Lower leg skin (tissue), 4 donors: ENCODE measurements at regions not wholly inside any gene's neighbourhood (a gene's known extent, or its start where the extent isn't known, plus 50 kb on each side); places are given as distances from the start of the nearest gene placed in this dataset.

Source experiments
- DNase-seq, 2 donors: peaks; one replicate each; pipeline ENCODE4 v3.0.0-alpha.2; 2019; ENCODE audit warnings: low spot score in 2 of 2
- H3K4me3 ChIP-seq: fragments of 200-600 bp; sonication (generic); 2 replicates; pipeline ENCODE4 v1.5.1; 2017; ENCODE audit warnings: mild to moderate bottlenecking, low read depth; ENCODE audit not compliant: poor library complexity, severe bottlenecking
- POLR2A ChIP-seq, 2 donors: fragments of 450-650 bp; IDR thresholded peaks; one replicate each; pipeline ENCODE4 v1.6.1; 2016 to 2017; ENCODE audit warnings: antibody characterized with exemption in 2 of 2, mild to moderate bottlenecking in 1 of 2, moderate library complexity in 1 of 2
- WGBS, 2 donors: methylation state at CpG; one replicate each; pipeline ENCODE4 v1.1.5; 2018; 5-methylcytosine and 5-hydroxymethylcytosine counted together
- intact Hi-C: fragments of 100-400 bp; cut with DNase I; formaldehyde crosslinking; loops from one replicate; pipeline ENCODE4 v1.15.0; 2023; ENCODE audit warnings: low total_unique reads
- TF ChIP-seq, protein P1 (sequence below), 3 donors: fragments of 450-650 bp; IDR thresholded peaks; one replicate each; pipeline ENCODE4 v1.5.1; 2016; ENCODE audit warnings: antibody characterized with exemption in 3 of 3, mild to moderate bottlenecking in 3 of 3, moderate library complexity in 2 of 3

- TF ChIP-seq, protein P1, sequence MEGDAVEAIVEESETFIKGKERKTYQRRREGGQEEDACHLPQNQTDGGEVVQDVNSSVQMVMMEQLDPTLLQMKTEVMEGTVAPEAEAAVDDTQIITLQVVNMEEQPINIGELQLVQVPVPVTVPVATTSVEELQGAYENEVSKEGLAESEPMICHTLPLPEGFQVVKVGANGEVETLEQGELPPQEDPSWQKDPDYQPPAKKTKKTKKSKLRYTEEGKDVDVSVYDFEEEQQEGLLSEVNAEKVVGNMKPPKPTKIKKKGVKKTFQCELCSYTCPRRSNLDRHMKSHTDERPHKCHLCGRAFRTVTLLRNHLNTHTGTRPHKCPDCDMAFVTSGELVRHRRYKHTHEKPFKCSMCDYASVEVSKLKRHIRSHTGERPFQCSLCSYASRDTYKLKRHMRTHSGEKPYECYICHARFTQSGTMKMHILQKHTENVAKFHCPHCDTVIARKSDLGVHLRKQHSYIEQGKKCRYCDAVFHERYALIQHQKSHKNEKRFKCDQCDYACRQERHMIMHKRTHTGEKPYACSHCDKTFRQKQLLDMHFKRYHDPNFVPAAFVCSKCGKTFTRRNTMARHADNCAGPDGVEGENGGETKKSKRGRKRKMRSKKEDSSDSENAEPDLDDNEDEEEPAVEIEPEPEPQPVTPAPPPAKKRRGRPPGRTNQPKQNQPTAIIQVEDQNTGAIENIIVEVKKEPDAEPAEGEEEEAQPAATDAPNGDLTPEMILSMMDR (IDR thresholded peaks at IDR 0.05) = no peak
- no peak for TF ChIP-seq POLR2A (IDR thresholded peaks at IDR 0.05)
- intact Hi-C loops = no loop called here
- 74 to 86% methylated on average over 4 of the region's 4 CpGs for WGBS, 2 donors
- DNase-seq = no peak
- no peak overlapping the region for H3K4me3 ChIP-seq
Observed at GRCh38 chr12:63394983-63395382, 244.0 kb upstream of the AVPR1A start.

GRCh38 chr12:63394349-63394748 is 243.3 kb upstream of the AVPR1A start:
- intact Hi-C loops = no loop called here
- H3K4me3 ChIP-seq = no peak overlapping the region
- DNase-seq = no peak
- TF ChIP-seq, protein P1 (IDR thresholded peaks at IDR 0.05) = no peak
- no peak for TF ChIP-seq POLR2A (IDR thresholded peaks at IDR 0.05)
- WGBS, 2 donors = 45 to 67% methylated on average over 4 of the region's 4 CpGs

DNA sequence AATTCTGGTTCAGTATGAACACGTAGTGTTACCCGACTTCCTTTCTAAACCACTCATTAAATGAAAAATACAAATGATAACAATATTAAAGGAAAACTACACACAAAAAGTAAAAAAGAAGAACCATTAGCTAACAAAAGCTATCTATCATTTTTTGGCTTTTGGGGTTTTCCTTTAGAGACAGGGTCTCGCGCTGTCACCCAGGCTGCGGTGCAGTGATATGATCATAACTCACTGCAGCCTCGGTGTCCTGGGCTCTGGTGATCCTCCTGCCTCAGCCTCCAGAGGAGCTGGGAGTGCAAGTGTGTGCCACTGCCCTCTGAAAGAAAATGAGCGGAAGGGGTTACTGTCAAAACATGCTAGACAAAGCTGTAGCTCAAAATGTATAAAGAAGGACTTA is 238.2 kb upstream of the AVPR1A start:
- intact Hi-C loops = no loop called here
- TF ChIP-seq, protein P1 (IDR thresholded peaks at IDR 0.05) = no peak
- no peak for TF ChIP-seq POLR2A (IDR thresholded peaks at IDR 0.05)
- DNase-seq = no peak
- no peak overlapping the region for H3K4me3 ChIP-seq
- 87 to 91% methylated on average over 7 of the region's 7 CpGs for WGBS, 2 donors

DNA sequence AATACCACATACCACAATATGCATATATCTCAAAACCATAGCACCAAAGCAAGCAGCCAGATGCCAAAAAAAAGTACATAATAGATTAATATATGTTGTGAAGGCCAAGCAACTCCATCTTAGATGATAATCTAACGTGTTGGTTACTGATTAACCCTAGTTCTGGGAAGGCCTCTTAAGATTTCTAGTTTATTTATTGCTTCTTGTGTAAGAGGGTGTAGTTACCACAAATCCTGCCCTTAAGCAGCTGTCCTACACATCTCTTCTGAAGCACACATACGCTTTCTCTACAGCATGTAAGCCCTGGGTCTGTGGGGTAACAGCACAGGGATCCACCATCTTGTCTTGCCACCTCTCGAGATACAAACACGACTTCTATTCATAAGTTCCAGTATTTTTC is 236.8 kb upstream of the AVPR1A start:
- 85 to 87% methylated on average over 4 of the region's 4 CpGs for WGBS, 2 donors
- TF ChIP-seq POLR2A (IDR thresholded peaks at IDR 0.05) = no peak
- TF ChIP-seq, protein P1 (IDR thresholded peaks at IDR 0.05) = no peak
- no peak for DNase-seq
- no peak overlapping the region for H3K4me3 ChIP-seq
- intact Hi-C loops = no loop called here

DNA sequence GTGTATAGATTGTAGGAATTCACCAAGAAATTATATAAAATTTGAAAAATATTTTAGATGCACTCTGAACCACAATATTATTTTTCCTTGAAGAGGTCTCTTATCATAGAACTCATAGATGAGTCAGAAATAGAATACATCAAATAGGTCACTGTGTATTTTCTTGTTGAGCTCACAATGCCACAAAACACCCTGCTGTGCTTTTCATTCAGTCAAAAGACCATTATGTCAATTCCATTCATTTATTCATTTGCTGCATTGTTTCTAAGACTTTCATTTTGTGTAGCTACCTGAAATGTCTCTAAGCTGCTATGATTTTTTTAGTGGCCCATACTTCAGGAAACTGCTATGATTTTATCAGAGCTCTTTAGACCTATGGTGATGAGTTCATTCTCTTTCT is 231.9 kb upstream of the AVPR1A start:
- no peak for DNase-seq
- no peak for TF ChIP-seq POLR2A (IDR thresholded peaks at IDR 0.05)
- TF ChIP-seq, protein P1 (IDR thresholded peaks at IDR 0.05) = no peak
- no peak overlapping the region for H3K4me3 ChIP-seq
- intact Hi-C loops = no loop called here

- 76 to 84% methylated on average over 1 of the region's 1 CpG for WGBS, 2 donors
- DNase-seq = no peak
- intact Hi-C loops = no loop called here
- H3K4me3 ChIP-seq = no peak overlapping the region
- TF ChIP-seq, protein P1 (IDR thresholded peaks at IDR 0.05) = no peak
Observed at GRCh38 chr12:63362791-63363190, 211.8 kb upstream of the AVPR1A start.
